Right cardiac atrium (tissue), 5 donors: ENCODE measurements at regions not wholly inside any gene's neighbourhood (a gene's known extent, or its start where the extent isn't known, plus 50 kb on each side); places are given as distances from the start of the nearest gene placed in this dataset.
A peak's percentile ranks its signal among the peaks of the same experiment; 100 is the strongest.
"Not testable (repeated sequence)": the region's sequence is repeated elsewhere in the genome, so short reads cannot be mapped to it uniquely, and the experiment has no call there.

Experiments
- ATAC-seq, 2 donors: fragments of 200-7000 bp; cut with Tn5 transposase; one replicate each; pipeline versions ENCODE4 v1.8.0 to v1.9.1; 2020; ENCODE audit warnings: moderate library complexity in 2 of 2, mild to moderate bottlenecking in 1 of 2
- DNase-seq, 3 donors: peaks; one replicate each; pipeline ENCODE4 v3.0.0-alpha.2; 2020
- H3K27ac ChIP-seq: one replicate; pipeline ENCODE4 v1.5.1; 2013; ENCODE audit warnings: mild to moderate bottlenecking, low read length, control low read depth, moderate library complexity
- H3K27me3 ChIP-seq: one replicate; pipeline ENCODE4 v1.6.1; 2013; ENCODE audit not compliant: control insufficient read depth, insufficient read depth
- H3K4me1 ChIP-seq: one replicate; pipeline ENCODE4 v1.6.1; 2013; ENCODE audit warnings: low read length; ENCODE audit not compliant: control insufficient read depth, insufficient read depth
- H3K4me3 ChIP-seq: one replicate; pipeline ENCODE4 v1.5.1; 2013; ENCODE audit warnings: low read length, control low read depth
- H3K9me3 ChIP-seq: one replicate; pipeline ENCODE4 v1.6.1; 2013; ENCODE audit warnings: low read length; ENCODE audit not compliant: control insufficient read depth
- whole genome bisulfite sequencing: extraction: QIAGEN DNeasy Blood & Tissue Kit; methylation state at CpG from one replicate; pipeline ENCODE4 v1.1.7; 2013; 5-methylcytosine and 5-hydroxymethylcytosine counted together
- intact Hi-C, 4 donors: fragments of 100-400 bp; cut with DNase I; formaldehyde crosslinking; loops; one replicate each; pipeline versions ENCODE4 v1.11.0 to v1.14.0; 2022 to 2023
- donor health status: healthy with polysubstance abuse.
- donor health status: DM: no; HTN: yes; CAD: no.
- donor health status: DM: no; HTN: no; CAD: no.
- donor health status: DM: no; HTN: yes; CAD: no; lungs with severe emphysema.
- donor health status: DM: yes; HTN: yes; CAD: no.

GRCh38 chr13:67935626-67936025 lies 705.5 kb upstream of the PCDH9 start:
- DNase-seq (no peak), ATAC-seq (no peak)
- no peak overlapping the region for H3K4me3 ChIP-seq
- H3K27ac ChIP-seq, result no peak overlapping the region
- intact Hi-C loops, result no loop called here
- H3K9me3 ChIP-seq, result no peaks in the 10 kb centered on the region
- no peaks in the 10 kb centered on the region for H3K27me3 ChIP-seq
- H3K4me1 ChIP-seq, result no peaks in the 10 kb centered on the region

GRCh38 chr13:67934617-67935330 lies 704.6 kb upstream of the PCDH9 start:
- intact Hi-C loops, result no loop called here
- Histone ChIP-seq H3K27ac (no peak overlapping the region), H3K4me1 (no peaks in the 10 kb centered on the region), H3K27me3 (no peaks in the 10 kb centered on the region), H3K9me3 (no peaks in the 10 kb centered on the region), H3K4me3 (no peak overlapping the region)
- ATAC-seq (no peak), DNase-seq (no peak)
- 57% methylated on average over 1 of the region's 1 CpG for WGBS

- Histone ChIP-seq H3K4me1 (no peaks in the 10 kb centered on the region), H3K27me3 (no peaks in the 10 kb centered on the region), H3K9me3 (no peaks in the 10 kb centered on the region), H3K4me3 (no peak overlapping the region), H3K27ac (no peak overlapping the region)
- 83% methylated on average over 5 of the region's 5 CpGs for WGBS
- intact Hi-C loops, result no loop called here
- no peak for DNase-seq
- no peak for ATAC-seq
These were observed 702.9 kb upstream of the PCDH9 start for GRCh38 chr13:67932991-67933390.

GRCh38 chr13:67917291-67917987 lies 687.3 kb upstream of the PCDH9 start:
- Histone ChIP-seq H3K4me1 (no peaks in the 10 kb centered on the region), H3K4me3 (no peak overlapping the region), H3K27me3 (no peaks in the 10 kb centered on the region), H3K27ac (no peak overlapping the region), H3K9me3 (no peaks in the 10 kb centered on the region)
- ATAC-seq, result no peak
- intact Hi-C loops, result no loop called here
- WGBS, result 61% methylated on average over 5 of the region's 5 CpGs
- no peak for DNase-seq

GRCh38 chr13:67916650-67917049 lies 686.5 kb upstream of the PCDH9 start:
- DNase-seq (no peak), ATAC-seq (no peak)
- Histone ChIP-seq H3K27me3 (no peaks in the 10 kb centered on the region), H3K4me3 (no peak overlapping the region), H3K4me1 (no peaks in the 10 kb centered on the region), H3K9me3 (no peaks in the 10 kb centered on the region), H3K27ac (no peak overlapping the region)
- intact Hi-C loops, result no loop called here
- WGBS, result 79% methylated on average over 1 of the region's 1 CpG

- no peak overlapping the region for H3K4me3 ChIP-seq
- H3K4me1 ChIP-seq, result no peaks in the 10 kb centered on the region
- H3K9me3 ChIP-seq, result no peaks in the 10 kb centered on the region
- intact Hi-C loops, result no loop called here
- DNase-seq (peak in 2 of 3 donors; percentile 31 to 34), ATAC-seq (no peak)
- H3K27ac ChIP-seq, result no peak overlapping the region
- WGBS, result 83% methylated on average over 27 of the region's 27 CpGs
- no peaks in the 10 kb centered on the region for H3K27me3 ChIP-seq
These were observed 684.4 kb upstream of the PCDH9 start for GRCh38 chr13:67914535-67914934.

- H3K4me1 ChIP-seq, ATAC-seq, H3K27ac ChIP-seq, H3K9me3 ChIP-seq, intact Hi-C loops, DNase-seq, H3K4me3 ChIP-seq, H3K27me3 ChIP-seq: not testable (repeated sequence)
- 68% methylated on average over 8 of the region's 8 CpGs for WGBS
These were observed 672.8 kb upstream of the PCDH9 start for GRCh38 chr13:67902960-67903359.

GRCh38 chr13:67880916-67881315 lies 650.8 kb upstream of the PCDH9 start:
- WGBS, result 86% methylated on average over 1 of the region's 1 CpG
- Histone ChIP-seq H3K4me3 (no peak overlapping the region), H3K9me3 (no peaks in the 10 kb centered on the region), H3K27ac (no peak overlapping the region), H3K4me1 (no peaks in the 10 kb centered on the region), H3K27me3 (no peaks in the 10 kb centered on the region)
- ATAC-seq, result no peak
- intact Hi-C loops, result no loop called here
- no peak for DNase-seq

GRCh38 chr13:67878376-67878775 lies 648.2 kb upstream of the PCDH9 start:
- Histone ChIP-seq H3K4me3 (no peak overlapping the region), H3K4me1 (no peaks in the 10 kb centered on the region), H3K27me3 (no peaks in the 10 kb centered on the region), H3K9me3 (no peaks in the 10 kb centered on the region), H3K27ac (no peak overlapping the region)
- WGBS, result 86% methylated on average over 8 of the region's 8 CpGs
- ATAC-seq, result no peak
- DNase-seq, result peak in 1 of 3 donors; percentile 32
- intact Hi-C loops, result no loop called here

- Histone ChIP-seq H3K9me3 (no peaks in the 10 kb centered on the region), H3K27ac (no peak overlapping the region), H3K27me3 (no peaks in the 10 kb centered on the region), H3K4me1 (no peaks in the 10 kb centered on the region), H3K4me3 (no peak overlapping the region)
- DNase-seq (no peak), ATAC-seq (no peak)
- intact Hi-C loops, result no loop called here
- 84% methylated on average over 5 of the region's 5 CpGs for WGBS
These were observed 646.9 kb upstream of the PCDH9 start for GRCh38 chr13:67877031-67877430.

GRCh38 chr13:67867206-67867605 lies 637.1 kb upstream of the PCDH9 start:
- H3K27me3 ChIP-seq, result no peaks in the 10 kb centered on the region
- DNase-seq, result no peak
- ATAC-seq, result no peak
- WGBS, result 84% methylated on average over 2 of the region's 2 CpGs
- H3K4me3 ChIP-seq, result no peak overlapping the region
- intact Hi-C loops, result no loop called here
- H3K9me3 ChIP-seq, result no peaks in the 10 kb centered on the region
- no peaks in the 10 kb centered on the region for H3K4me1 ChIP-seq
- no peak overlapping the region for H3K27ac ChIP-seq
